HEK293 (cell line): ENCODE measurements at regions not wholly inside any gene's neighbourhood (a gene's known extent, or its start where the extent isn't known, plus 50 kb on each side); places are given as distances from the start of the nearest gene placed in this dataset.

Experiments
- GLIS1 ChIP-seq: fragments of 450-650 bp; formaldehyde crosslinking; IDR thresholded peaks from 2 replicates; pipeline ENCODE4 v1.5.1; 2016; ENCODE audit warnings: missing biosample characterization, missing genetic modification characterization
- HOXD13 ChIP-seq: sonication (generic); formaldehyde crosslinking; IDR thresholded peaks from 2 replicates; pipeline ENCODE4 v1.8.0; 2022; ENCODE audit warnings: missing genetic modification reagents, borderline replicate concordance
- KLF7 ChIP-seq: fragments of 450-650 bp; formaldehyde crosslinking; IDR thresholded peaks from 2 replicates; pipeline ENCODE4 v1.5.1; 2016; ENCODE audit warnings: missing biosample characterization, missing genetic modification characterization, borderline replicate concordance
- MEIS1 ChIP-seq: sonication (generic); formaldehyde crosslinking; IDR thresholded peaks from 2 replicates; pipeline ENCODE4 v1.8.1; 2022; ENCODE audit warnings: missing genetic modification reagents, mild to moderate bottlenecking, borderline replicate concordance
- OVOL3 ChIP-seq: fragments of 450-650 bp; formaldehyde crosslinking; IDR thresholded peaks from 2 replicates; pipeline ENCODE4 v1.5.1; 2016; ENCODE audit warnings: missing biosample characterization, missing genetic modification characterization
- SP2 ChIP-seq: fragments of 450-650 bp; formaldehyde crosslinking; IDR thresholded peaks from 2 replicates; pipeline ENCODE4 v1.5.1; 2016; ENCODE audit warnings: missing biosample characterization, missing genetic modification characterization
- SP3 ChIP-seq: fragments of 450-650 bp; formaldehyde crosslinking; IDR thresholded peaks from 2 replicates; pipeline ENCODE4 v1.5.1; 2016; ENCODE audit warnings: missing biosample characterization, missing genetic modification characterization
- YY2 ChIP-seq: fragments of 450-650 bp; formaldehyde crosslinking; IDR thresholded peaks from 2 replicates; pipeline ENCODE4 v1.5.1; 2016; ENCODE audit warnings: missing biosample characterization, missing genetic modification characterization
- ZBTB1 ChIP-seq: fragments of 450-650 bp; formaldehyde crosslinking; IDR thresholded peaks from 2 replicates; pipeline ENCODE4 v1.5.1; 2016; ENCODE audit warnings: missing biosample characterization, missing genetic modification characterization
- ZFHX2 ChIP-seq: fragments of 450-650 bp; formaldehyde crosslinking; conservative IDR thresholded peaks from 2 replicates; pipeline ENCODE4 v1.5.1; 2016; ENCODE audit warnings: missing biosample characterization, missing genetic modification characterization
- ZFP3 ChIP-seq: fragments of 450-650 bp; formaldehyde crosslinking; IDR thresholded peaks from 2 replicates; pipeline ENCODE4 v1.5.1; 2016; ENCODE audit warnings: low read depth, missing biosample characterization, missing genetic modification characterization
- ZNF10 ChIP-seq: fragments of 450-650 bp; formaldehyde crosslinking; IDR thresholded peaks from 2 replicates; pipeline ENCODE4 v1.5.1; 2017; ENCODE audit warnings: missing biosample characterization, missing genetic modification characterization
- ZNF121 ChIP-seq: fragments of 450-650 bp; formaldehyde crosslinking; IDR thresholded peaks from 2 replicates; pipeline ENCODE4 v1.5.1; 2016; ENCODE audit warnings: missing biosample characterization, missing genetic modification characterization
- ZNF174 ChIP-seq: fragments of 450-650 bp; formaldehyde crosslinking; IDR thresholded peaks from 2 replicates; pipeline ENCODE4 v1.5.0; 2017; ENCODE audit warnings: missing biosample characterization, mild to moderate bottlenecking, missing genetic modification characterization
- ZNF335 ChIP-seq: fragments of 450-650 bp; formaldehyde crosslinking; conservative IDR thresholded peaks from 2 replicates; pipeline ENCODE4 v1.5.1; 2016; ENCODE audit warnings: missing biosample characterization, missing genetic modification characterization
- ZNF433 ChIP-seq: fragments of 450-650 bp; formaldehyde crosslinking; IDR thresholded peaks from 2 replicates; pipeline ENCODE4 v1.5.1; 2016; ENCODE audit warnings: missing biosample characterization, missing genetic modification characterization, low read depth
- ZNF514 ChIP-seq: fragments of 450-650 bp; formaldehyde crosslinking; IDR thresholded peaks from 2 replicates; pipeline ENCODE4 v1.5.1; 2016; ENCODE audit warnings: missing biosample characterization, missing genetic modification characterization
- ZNF529 ChIP-seq: fragments of 450-650 bp; formaldehyde crosslinking; IDR thresholded peaks from 2 replicates; pipeline ENCODE4 v1.5.1; 2017; ENCODE audit warnings: missing genetic modification characterization, missing biosample characterization; ENCODE audit not compliant: insufficient replicate concordance
- ZNF548 ChIP-seq: fragments of 450-650 bp; formaldehyde crosslinking; IDR thresholded peaks from 2 replicates; pipeline ENCODE4 v1.5.1; 2016; ENCODE audit warnings: missing biosample characterization, missing genetic modification characterization
- ZNF549 ChIP-seq: fragments of 450-650 bp; IDR thresholded peaks from 2 replicates; pipeline ENCODE4 v1.5.1; 2018; ENCODE audit warnings: missing biosample characterization, missing genetic modification characterization, mild to moderate bottlenecking, inconsistent platforms, moderate library complexity
- ZNF560 ChIP-seq: fragments of 450-650 bp; formaldehyde crosslinking; IDR thresholded peaks from 2 replicates; pipeline ENCODE4 v1.5.1; 2017; ENCODE audit warnings: missing biosample characterization, missing genetic modification characterization, borderline replicate concordance
- ZNF621 ChIP-seq: fragments of 450-650 bp; formaldehyde crosslinking; IDR thresholded peaks from 2 replicates; pipeline ENCODE4 v1.5.1; 2017; ENCODE audit warnings: missing biosample characterization, missing genetic modification characterization
- ZNF664 ChIP-seq: fragments of 450-650 bp; formaldehyde crosslinking; IDR thresholded peaks from 2 replicates; pipeline ENCODE4 v1.5.1; 2016; ENCODE audit warnings: missing biosample characterization, missing genetic modification characterization
- ZNF785 ChIP-seq: fragments of 450-650 bp; formaldehyde crosslinking; IDR thresholded peaks from 2 replicates; pipeline ENCODE4 v1.5.1; 2016; ENCODE audit warnings: missing biosample characterization, missing genetic modification characterization
- ZNF843 ChIP-seq: fragments of 450-650 bp; formaldehyde crosslinking; IDR thresholded peaks from 2 replicates; pipeline ENCODE4 v1.5.1; 2016; ENCODE audit warnings: missing biosample characterization, missing genetic modification characterization
- ZXDB ChIP-seq: fragments of 450-650 bp; formaldehyde crosslinking; IDR thresholded peaks from 2 replicates; pipeline ENCODE4 v1.5.1; 2016; ENCODE audit warnings: missing biosample characterization, missing genetic modification characterization
- TF ChIP-seq, protein P1 (sequence below): IDR thresholded peaks from 2 replicates; pipeline ENCODE4 v1.6.1; 2011; ENCODE audit warnings: mild to moderate bottlenecking, low read depth, low read length, borderline replicate concordance
- TF ChIP-seq, protein P2 (sequence below): fragments of 450-650 bp; formaldehyde crosslinking; optimal IDR thresholded peaks from 2 replicates; pipeline ENCODE3; 2016; ENCODE audit warnings: missing biosample characterization, mild to moderate bottlenecking, missing genetic modification characterization
- TF ChIP-seq, protein P3 (sequence below): fragments of 450-650 bp; formaldehyde crosslinking; IDR thresholded peaks from 2 replicates; pipeline ENCODE4 v1.5.0; 2017; ENCODE audit warnings: missing biosample characterization, missing genetic modification characterization, borderline replicate concordance
- TF ChIP-seq, protein P4 (sequence below): fragments of 450-650 bp; formaldehyde crosslinking; IDR thresholded peaks from 2 replicates; pipeline ENCODE4 v1.5.1; 2016; ENCODE audit warnings: missing biosample characterization, missing genetic modification characterization
- TF ChIP-seq, protein P5 (sequence below): fragments of 450-650 bp; IDR thresholded peaks from 2 replicates; pipeline ENCODE4 v1.5.1; 2018; ENCODE audit warnings: missing biosample characterization, mild to moderate bottlenecking, missing genetic modification characterization

DNA sequence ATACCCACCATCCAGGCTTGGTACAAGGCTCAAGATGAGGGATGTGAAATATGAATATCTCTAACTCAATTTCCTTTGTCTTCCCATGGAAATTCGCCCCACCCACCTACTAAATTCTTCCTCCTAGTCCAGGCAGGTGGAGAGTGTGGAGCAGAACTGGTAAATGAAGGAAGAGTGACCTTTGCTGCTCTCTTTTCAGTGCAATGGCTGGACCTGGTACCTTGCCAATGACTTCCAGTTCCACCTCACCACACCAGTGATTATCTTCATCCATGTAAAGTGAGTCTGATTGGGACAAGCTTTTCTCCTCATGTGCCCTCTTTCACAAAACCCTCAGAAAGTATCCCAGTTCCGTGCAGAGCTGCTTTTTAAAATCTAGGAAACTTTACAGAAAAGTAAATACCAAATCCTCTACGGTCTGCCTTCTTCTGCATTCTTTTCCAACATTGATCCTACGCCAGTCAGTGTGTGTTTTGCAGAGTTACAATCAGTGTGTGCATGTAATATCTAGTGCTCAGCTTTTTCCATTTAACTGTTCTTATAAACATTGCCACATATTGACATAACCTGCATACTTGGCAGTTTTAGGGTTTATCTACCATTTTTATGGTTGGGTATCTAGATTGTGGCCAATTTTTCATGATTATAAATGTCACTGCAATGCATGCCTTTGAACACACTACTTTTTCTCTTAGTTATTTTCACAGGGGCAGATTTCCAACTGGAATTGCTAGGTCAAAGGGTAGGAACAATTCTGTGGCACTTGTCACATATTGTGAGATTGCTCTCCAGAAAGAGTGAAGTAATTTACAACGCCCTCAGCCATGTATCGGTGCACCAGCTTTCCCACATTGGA is 86.5 kb upstream of the SEC11C start (continued):
- TF ChIP-seq, protein P1, sequence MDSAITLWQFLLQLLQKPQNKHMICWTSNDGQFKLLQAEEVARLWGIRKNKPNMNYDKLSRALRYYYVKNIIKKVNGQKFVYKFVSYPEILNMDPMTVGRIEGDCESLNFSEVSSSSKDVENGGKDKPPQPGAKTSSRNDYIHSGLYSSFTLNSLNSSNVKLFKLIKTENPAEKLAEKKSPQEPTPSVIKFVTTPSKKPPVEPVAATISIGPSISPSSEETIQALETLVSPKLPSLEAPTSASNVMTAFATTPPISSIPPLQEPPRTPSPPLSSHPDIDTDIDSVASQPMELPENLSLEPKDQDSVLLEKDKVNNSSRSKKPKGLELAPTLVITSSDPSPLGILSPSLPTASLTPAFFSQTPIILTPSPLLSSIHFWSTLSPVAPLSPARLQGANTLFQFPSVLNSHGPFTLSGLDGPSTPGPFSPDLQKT, result no peak
- no peak for TF ChIP-seq ZNF529 (tag by site-specific recombination)
- TF ChIP-seq ZNF335, result no peak
- TF ChIP-seq, protein P2, sequence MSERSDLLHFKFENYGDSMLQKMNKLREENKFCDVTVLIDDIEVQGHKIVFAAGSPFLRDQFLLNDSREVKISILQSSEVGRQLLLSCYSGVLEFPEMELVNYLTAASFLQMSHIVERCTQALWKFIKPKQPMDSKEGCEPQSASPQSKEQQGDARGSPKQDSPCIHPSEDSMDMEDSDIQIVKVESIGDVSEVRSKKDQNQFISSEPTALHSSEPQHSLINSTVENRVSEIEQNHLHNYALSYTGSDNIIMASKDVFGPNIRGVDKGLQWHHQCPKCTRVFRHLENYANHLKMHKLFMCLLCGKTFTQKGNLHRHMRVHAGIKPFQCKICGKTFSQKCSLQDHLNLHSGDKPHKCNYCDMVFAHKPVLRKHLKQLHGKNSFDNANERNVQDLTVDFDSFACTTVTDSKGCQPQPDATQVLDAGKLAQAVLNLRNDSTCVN, result no peak
- TF ChIP-seq ZBTB1 (tag by site-specific recombination), result no peak
- peak; percentile 95 for TF ChIP-seq OVOL3 (tag by site-specific recombination)
- TF ChIP-seq HOXD13 (CRISPR knock-in tag), result peak; percentile 74; the same call in 1 of the 2 replicates
- no peak for TF ChIP-seq SP3 (tag by site-specific recombination)
- TF ChIP-seq SP2, result no peak
- TF ChIP-seq ZNF548 (tag by site-specific recombination), result no peak
- TF ChIP-seq ZNF664 (tag by site-specific recombination), result 0 out of 2 replicates have a peak, but pooled peaks have one; percentile 27
- peak; percentile 48 for TF ChIP-seq GLIS1 (tag by site-specific recombination)
- no peak for TF ChIP-seq ZFHX2 (tag by site-specific recombination)
- TF ChIP-seq, protein P3, sequence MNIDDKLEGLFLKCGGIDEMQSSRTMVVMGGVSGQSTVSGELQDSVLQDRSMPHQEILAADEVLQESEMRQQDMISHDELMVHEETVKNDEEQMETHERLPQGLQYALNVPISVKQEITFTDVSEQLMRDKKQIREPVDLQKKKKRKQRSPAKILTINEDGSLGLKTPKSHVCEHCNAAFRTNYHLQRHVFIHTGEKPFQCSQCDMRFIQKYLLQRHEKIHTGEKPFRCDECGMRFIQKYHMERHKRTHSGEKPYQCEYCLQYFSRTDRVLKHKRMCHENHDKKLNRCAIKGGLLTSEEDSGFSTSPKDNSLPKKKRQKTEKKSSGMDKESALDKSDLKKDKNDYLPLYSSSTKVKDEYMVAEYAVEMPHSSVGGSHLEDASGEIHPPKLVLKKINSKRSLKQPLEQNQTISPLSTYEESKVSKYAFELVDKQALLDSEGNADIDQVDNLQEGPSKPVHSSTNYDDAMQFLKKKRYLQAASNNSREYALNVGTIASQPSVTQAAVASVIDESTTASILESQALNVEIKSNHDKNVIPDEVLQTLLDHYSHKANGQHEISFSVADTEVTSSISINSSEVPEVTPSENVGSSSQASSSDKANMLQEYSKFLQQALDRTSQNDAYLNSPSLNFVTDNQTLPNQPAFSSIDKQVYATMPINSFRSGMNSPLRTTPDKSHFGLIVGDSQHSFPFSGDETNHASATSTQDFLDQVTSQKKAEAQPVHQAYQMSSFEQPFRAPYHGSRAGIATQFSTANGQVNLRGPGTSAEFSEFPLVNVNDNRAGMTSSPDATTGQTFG (tag by site-specific recombination), result no peak
- TF ChIP-seq MEIS1 (CRISPR knock-in tag), result no peak
- TF ChIP-seq, protein P4, sequence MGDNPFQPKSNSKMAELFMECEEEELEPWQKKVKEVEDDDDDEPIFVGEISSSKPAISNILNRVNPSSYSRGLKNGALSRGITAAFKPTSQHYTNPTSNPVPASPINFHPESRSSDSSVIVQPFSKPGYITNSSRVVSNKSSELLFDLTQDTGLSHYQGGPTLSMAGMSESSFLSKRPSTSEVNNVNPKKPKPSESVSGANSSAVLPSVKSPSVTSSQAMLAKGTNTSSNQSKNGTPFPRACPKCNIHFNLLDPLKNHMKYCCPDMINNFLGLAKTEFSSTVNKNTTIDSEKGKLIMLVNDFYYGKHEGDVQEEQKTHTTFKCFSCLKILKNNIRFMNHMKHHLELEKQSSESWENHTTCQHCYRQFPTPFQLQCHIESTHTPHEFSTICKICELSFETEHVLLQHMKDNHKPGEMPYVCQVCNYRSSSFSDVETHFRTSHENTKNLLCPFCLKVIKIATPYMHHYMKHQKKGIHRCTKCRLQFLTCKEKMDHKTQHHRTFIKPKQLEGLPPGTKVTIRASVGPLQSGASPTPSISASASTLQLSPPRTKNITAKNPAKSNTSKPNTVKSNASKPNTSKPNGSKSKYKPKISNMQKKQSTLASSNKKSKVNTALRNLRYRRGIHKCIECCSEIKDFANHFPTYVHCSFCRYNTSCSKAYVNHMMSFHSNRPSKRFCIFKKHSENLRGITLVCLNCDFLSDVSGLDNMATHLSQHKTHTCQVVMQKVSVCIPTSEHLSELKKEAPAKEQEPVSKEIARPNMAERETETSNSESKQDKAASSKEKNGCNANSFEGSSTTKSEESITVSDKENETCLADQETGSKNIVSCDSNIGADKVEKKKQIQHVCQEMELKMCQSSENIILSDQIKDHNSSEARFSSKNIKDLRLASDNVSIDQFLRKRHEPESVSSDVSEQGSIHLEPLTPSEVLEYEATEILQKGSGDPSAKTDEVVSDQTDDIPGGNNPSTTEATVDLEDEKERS (tag by site-specific recombination), result no peak
- TF ChIP-seq YY2 (tag by site-specific recombination), result no peak
- TF ChIP-seq ZNF621 (tag by site-specific recombination), result no peak
- TF ChIP-seq KLF7 (tag by site-specific recombination), result peak; percentile 73; the same call in 1 of the 2 replicates
- TF ChIP-seq ZNF121 (tag by site-specific recombination), result no peak
- no peak for TF ChIP-seq ZNF514 (tag by site-specific recombination)
- TF ChIP-seq ZNF174, result no peak
- no peak for TF ChIP-seq ZNF433
- TF ChIP-seq, protein P5, sequence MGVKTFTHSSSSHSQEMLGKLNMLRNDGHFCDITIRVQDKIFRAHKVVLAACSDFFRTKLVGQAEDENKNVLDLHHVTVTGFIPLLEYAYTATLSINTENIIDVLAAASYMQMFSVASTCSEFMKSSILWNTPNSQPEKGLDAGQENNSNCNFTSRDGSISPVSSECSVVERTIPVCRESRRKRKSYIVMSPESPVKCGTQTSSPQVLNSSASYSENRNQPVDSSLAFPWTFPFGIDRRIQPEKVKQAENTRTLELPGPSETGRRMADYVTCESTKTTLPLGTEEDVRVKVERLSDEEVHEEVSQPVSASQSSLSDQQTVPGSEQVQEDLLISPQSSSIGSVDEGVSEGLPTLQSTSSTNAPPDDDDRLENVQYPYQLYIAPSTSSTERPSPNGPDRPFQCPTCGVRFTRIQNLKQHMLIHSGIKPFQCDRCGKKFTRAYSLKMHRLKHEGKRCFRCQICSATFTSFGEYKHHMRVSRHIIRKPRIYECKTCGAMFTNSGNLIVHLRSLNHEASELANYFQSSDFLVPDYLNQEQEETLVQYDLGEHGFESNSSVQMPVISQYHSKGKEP (tag by site-specific recombination), result peak; percentile 36
- TF ChIP-seq ZNF560, result no peak
- no peak for TF ChIP-seq ZNF10
- TF ChIP-seq ZXDB (tag by site-specific recombination), result peak; percentile 95
- peak; percentile 99 for TF ChIP-seq ZNF843 (tag by site-specific recombination)
- TF ChIP-seq ZNF785 (tag by site-specific recombination), result no peak
- peak; percentile 51; the same call in 1 of the 2 replicates for TF ChIP-seq ZNF549
- no peak for TF ChIP-seq ZFP3
